GM18858 (cell line): ENCODE measurements at regions not wholly inside any gene's neighbourhood (a gene's known extent, or its start where the extent isn't known, plus 50 kb on each side); places are given as distances from the start of the nearest gene placed in this dataset.
A peak's percentile ranks its signal among the peaks of the same experiment; 100 is the strongest.
"Not testable (repeated sequence)": the region's sequence is repeated elsewhere in the genome, so short reads cannot be mapped to it uniquely, and the experiment has no call there.

ENCODE experiments used
- ATAC-seq: cut with Tn5 transposase; IDR thresholded peaks from one replicate; pipeline ENCODE4 v1.9.1; 2021; ENCODE audit not compliant: unreplicated experiment

- ATAC-seq: no peak
Measured at GRCh38 chr3:24683633-24684384, 189.2 kb upstream of the THRB start.

- ATAC-seq: no peak
Measured at GRCh38 chr3:24684506-24685023, 189.9 kb upstream of the THRB start.

- peak; percentile 54 for ATAC-seq
Measured at GRCh38 chr3:24686808-24687207, 192.2 kb upstream of the THRB start.

- no peak for ATAC-seq
Measured at GRCh38 chr3:24687671-24688070, 193.0 kb upstream of the THRB start.

GRCh38 chr3:24688446-24689148, 193.9 kb upstream of the THRB start:
- ATAC-seq: no peak

GRCh38 chr3:24689353-24689752, 194.7 kb upstream of the THRB start:
- ATAC-seq: no peak

GRCh38 chr3:24690777-24691176, 196.1 kb upstream of the THRB start:
- no peak for ATAC-seq

GRCh38 chr3:24699078-24699477, 204.4 kb upstream of the THRB start:
- ATAC-seq: not testable (repeated sequence)

GRCh38 chr3:24704496-24704895, 209.8 kb upstream of the THRB start:
- ATAC-seq: no peak

- no peak for ATAC-seq
Measured at GRCh38 chr3:24707936-24708335, 213.3 kb upstream of the THRB start.

- no peak for ATAC-seq
Measured at GRCh38 chr3:24709956-24710355, 215.3 kb upstream of the THRB start.

GRCh38 chr3:24713516-24713915, 218.9 kb upstream of the THRB start:
- no peak for ATAC-seq

GRCh38 chr3:24714436-24714835, 219.8 kb upstream of the THRB start:
- no peak for ATAC-seq

- ATAC-seq: no peak
Measured at GRCh38 chr3:24715171-24715792, 220.6 kb upstream of the THRB start.

GRCh38 chr3:24722087-24722486, 227.4 kb upstream of the THRB start:
- no peak for ATAC-seq

GRCh38 chr3:24725514-24726255, 231.0 kb upstream of the THRB start:
- no peak for ATAC-seq

GRCh38 chr3:24726423-24726822, 231.8 kb upstream of the THRB start:
- no peak for ATAC-seq

GRCh38 chr3:24730173-24730572, 235.5 kb upstream of the THRB start:
- no peak for ATAC-seq

- ATAC-seq: no peak
Measured at GRCh38 chr3:24734019-24734418, 239.4 kb upstream of the THRB start.

GRCh38 chr3:24736701-24737100, 242.1 kb upstream of the THRB start:
- no peak for ATAC-seq

- ATAC-seq: no peak
Measured at GRCh38 chr3:24740326-24740725, 245.7 kb upstream of the THRB start.
